ENCODE measurements at regions not wholly inside any gene's neighbourhood (a gene's known extent, or its start where the extent isn't known, plus 50 kb on each side); places are given as distances from the start of the nearest gene placed in this dataset.

GRCh38 chr10:42962902-42963231 is 114.0 kb upstream of the RET start:
- no peak for ATAC-seq (ENCODE audit: insufficient read depth, low FRiP score)
- Histone ChIP-seq H3K27ac (ENCODE audit: low read depth in 1 of 2, low read length in 1 of 2) (no peak overlapping the region), H3K27me3 (ENCODE audit: control insufficient read depth in 3 of 3, insufficient read depth in 3 of 3, low read length in 2 of 3) (no peaks in the 10 kb centered on the region), H3K4me1 (ENCODE audit: control insufficient read depth in 5 of 5, insufficient read depth in 5 of 5, low read length in 5 of 5) (peaks cover 0 to 15% (median 0%) of the 10 kb centered on the region in 5 donors), H3K9ac (ENCODE audit: insufficient read depth in 1 of 2, low read length in 2 of 2) (no peak overlapping the region), H3K4me3 (no peak overlapping the region), H3K36me3 (ENCODE audit: control insufficient read depth in 4 of 4, insufficient read depth in 4 of 4, low read length in 4 of 4) (no peaks in the 10 kb centered on the region), H3K9me3 (ENCODE audit: control insufficient read depth in 4 of 4, insufficient read depth in 3 of 4, low read length in 3 of 4) (peaks cover 0 to 2% (median 0%) of the 10 kb centered on the region in 4 donors)
- DNase-seq, result no peak
- WGBS, 2 donors, result 57 to 85% methylated on average over 5 of the region's 5 CpGs
- TF ChIP-seq CTCF (IDR thresholded peaks at IDR 0.05; ENCODE audit: control extremely low read depth, extremely low read depth), result no peak

DNA sequence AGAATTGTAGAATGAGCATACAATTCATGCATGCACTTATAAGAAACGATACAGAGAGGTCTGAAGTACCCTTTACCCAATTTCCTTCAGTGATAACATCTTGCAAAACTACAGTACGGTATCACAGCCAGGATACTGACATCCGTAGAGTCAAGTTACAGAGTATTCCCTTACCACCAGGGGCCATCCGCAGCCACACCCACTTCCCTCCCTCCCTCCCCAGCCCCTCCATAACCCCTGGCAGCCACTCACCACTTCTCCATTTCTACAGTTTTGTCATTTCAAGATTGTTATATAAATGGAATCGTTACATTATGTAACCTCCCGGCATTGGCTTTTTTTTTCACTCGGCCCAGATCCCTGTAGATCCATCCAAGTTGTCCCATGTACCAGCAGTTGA is 113.6 kb upstream of the RET start:
- H3K4me3 ChIP-seq, result no peak overlapping the region
- no peak for TF ChIP-seq CTCF (IDR thresholded peaks at IDR 0.05; ENCODE audit: control extremely low read depth, extremely low read depth)
- H3K36me3 ChIP-seq (ENCODE audit: control insufficient read depth in 4 of 4, insufficient read depth in 4 of 4, low read length in 4 of 4), result no peaks in the 10 kb centered on the region
- H3K27me3 ChIP-seq (ENCODE audit: control insufficient read depth in 3 of 3, insufficient read depth in 3 of 3, low read length in 2 of 3), result no peaks in the 10 kb centered on the region
- no peak for ATAC-seq (ENCODE audit: insufficient read depth, low FRiP score)
- DNase-seq, result peak in 2 of 3 donors; percentile 13 to 14
- H3K4me1 ChIP-seq (ENCODE audit: control insufficient read depth in 5 of 5, insufficient read depth in 5 of 5, low read length in 5 of 5), result peaks cover 0 to 15% (median 0%) of the 10 kb centered on the region in 5 donors
- peaks cover 0 to 2% (median 0%) of the 10 kb centered on the region in 4 donors for H3K9me3 ChIP-seq (ENCODE audit: control insufficient read depth in 4 of 4, insufficient read depth in 3 of 4, low read length in 3 of 4)
- WGBS, 2 donors, result 13 to 51% methylated on average over 7 of the region's 7 CpGs
- H3K27ac ChIP-seq (ENCODE audit: low read depth in 1 of 2, low read length in 1 of 2), result no peak overlapping the region
- no peak overlapping the region for H3K9ac ChIP-seq (ENCODE audit: insufficient read depth in 1 of 2, low read length in 2 of 2)

- no peaks in the 10 kb centered on the region for H3K36me3 ChIP-seq (ENCODE audit: control insufficient read depth in 4 of 4, insufficient read depth in 4 of 4, low read length in 4 of 4)
- DNase-seq (peak in 1 of 3 donors; percentile 10), ATAC-seq (ENCODE audit: insufficient read depth, low FRiP score) (no peak)
- no peaks in the 10 kb centered on the region for H3K27me3 ChIP-seq (ENCODE audit: control insufficient read depth in 3 of 3, insufficient read depth in 3 of 3, low read length in 2 of 3)
- TF ChIP-seq CTCF (IDR thresholded peaks at IDR 0.05; ENCODE audit: control extremely low read depth, extremely low read depth), result no peak
- H3K27ac ChIP-seq (ENCODE audit: low read depth in 1 of 2, low read length in 1 of 2), result no peak overlapping the region
- H3K9ac ChIP-seq (ENCODE audit: insufficient read depth in 1 of 2, low read length in 2 of 2), result no peak overlapping the region
- 75 to 85% methylated on average over 3 of the region's 3 CpGs for WGBS, 2 donors
- peaks cover 0 to 4% (median 0%) of the 10 kb centered on the region in 5 donors for H3K4me1 ChIP-seq (ENCODE audit: control insufficient read depth in 5 of 5, insufficient read depth in 5 of 5, low read length in 5 of 5)
- H3K9me3 ChIP-seq (ENCODE audit: control insufficient read depth in 4 of 4, insufficient read depth in 3 of 4, low read length in 3 of 4), result no peaks in the 10 kb centered on the region
- H3K4me3 ChIP-seq, result no peak overlapping the region
These were observed 107.7 kb upstream of the RET start for GRCh38 chr10:42969147-42969546.

GRCh38 chr10:42969909-42970308 is 107.0 kb upstream of the RET start:
- Histone ChIP-seq H3K27me3 (ENCODE audit: control insufficient read depth in 3 of 3, insufficient read depth in 3 of 3, low read length in 2 of 3) (no peaks in the 10 kb centered on the region), H3K27ac (ENCODE audit: low read depth in 1 of 2, low read length in 1 of 2) (no peak overlapping the region), H3K4me1 (ENCODE audit: control insufficient read depth in 5 of 5, insufficient read depth in 5 of 5, low read length in 5 of 5) (peaks cover 0 to 4% (median 0%) of the 10 kb centered on the region in 5 donors), H3K9ac (ENCODE audit: insufficient read depth in 1 of 2, low read length in 2 of 2) (no peak overlapping the region), H3K36me3 (ENCODE audit: control insufficient read depth in 4 of 4, insufficient read depth in 4 of 4, low read length in 4 of 4) (no peaks in the 10 kb centered on the region), H3K9me3 (ENCODE audit: control insufficient read depth in 4 of 4, insufficient read depth in 3 of 4, low read length in 3 of 4) (no peaks in the 10 kb centered on the region), H3K4me3 (no peak overlapping the region)
- no peak for ATAC-seq (ENCODE audit: insufficient read depth, low FRiP score)
- WGBS, 2 donors, result 79 to 82% methylated on average over 6 of the region's 6 CpGs
- DNase-seq, result no peak
- no peak for TF ChIP-seq CTCF (IDR thresholded peaks at IDR 0.05; ENCODE audit: control extremely low read depth, extremely low read depth)

Measured in lung (tissue), 11 donors.